ENCODE measurements at regions not wholly inside any gene's neighbourhood (a gene's known extent, or its start where the extent isn't known, plus 50 kb on each side); places are given as distances from the start of the nearest gene placed in this dataset.

DNA sequence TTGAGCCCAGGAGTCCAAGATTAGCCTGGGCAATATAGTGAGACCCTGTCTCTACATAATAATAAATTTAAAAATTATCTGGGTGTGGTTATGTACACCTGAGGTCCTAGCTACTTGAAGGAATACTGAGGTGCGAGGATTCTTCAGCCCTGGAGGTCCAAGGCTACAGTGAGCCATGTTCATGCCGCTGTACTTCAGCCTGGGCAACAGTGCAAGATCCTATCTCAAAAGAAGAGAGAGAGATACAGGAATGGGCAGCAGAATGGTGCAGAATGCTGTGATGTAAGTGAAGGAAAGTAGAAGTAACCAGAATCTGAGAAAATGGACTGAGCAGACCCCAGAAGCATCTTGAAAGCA lies 62.7 kb upstream of the EXOC4 start:
- TF ChIP-seq, protein P1, sequence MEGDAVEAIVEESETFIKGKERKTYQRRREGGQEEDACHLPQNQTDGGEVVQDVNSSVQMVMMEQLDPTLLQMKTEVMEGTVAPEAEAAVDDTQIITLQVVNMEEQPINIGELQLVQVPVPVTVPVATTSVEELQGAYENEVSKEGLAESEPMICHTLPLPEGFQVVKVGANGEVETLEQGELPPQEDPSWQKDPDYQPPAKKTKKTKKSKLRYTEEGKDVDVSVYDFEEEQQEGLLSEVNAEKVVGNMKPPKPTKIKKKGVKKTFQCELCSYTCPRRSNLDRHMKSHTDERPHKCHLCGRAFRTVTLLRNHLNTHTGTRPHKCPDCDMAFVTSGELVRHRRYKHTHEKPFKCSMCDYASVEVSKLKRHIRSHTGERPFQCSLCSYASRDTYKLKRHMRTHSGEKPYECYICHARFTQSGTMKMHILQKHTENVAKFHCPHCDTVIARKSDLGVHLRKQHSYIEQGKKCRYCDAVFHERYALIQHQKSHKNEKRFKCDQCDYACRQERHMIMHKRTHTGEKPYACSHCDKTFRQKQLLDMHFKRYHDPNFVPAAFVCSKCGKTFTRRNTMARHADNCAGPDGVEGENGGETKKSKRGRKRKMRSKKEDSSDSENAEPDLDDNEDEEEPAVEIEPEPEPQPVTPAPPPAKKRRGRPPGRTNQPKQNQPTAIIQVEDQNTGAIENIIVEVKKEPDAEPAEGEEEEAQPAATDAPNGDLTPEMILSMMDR (conservative IDR thresholded peaks at IDR 0.05; ENCODE audit: low read depth, low read length), result no peak
- no peak for TF ChIP-seq EZH2phosphoT487 (IDR thresholded peaks at IDR 0.05; ENCODE audit: borderline replicate concordance, low read length)

Data from PC-3 (cell line).